ENCODE measurements at regions not wholly inside any gene's neighbourhood (a gene's known extent, or its start where the extent isn't known, plus 50 kb on each side); places are given as distances from the start of the nearest gene placed in this dataset.

GRCh38 chr3:110711130-110711832 is 360.3 kb upstream of the NECTIN3 start:
- DNase-seq: no peak

- DNase-seq: no peak
Observed at GRCh38 chr3:110711851-110712516, 359.6 kb upstream of the NECTIN3 start.

GRCh38 chr3:110727056-110727455 is 344.6 kb upstream of the NECTIN3 start:
- DNase-seq: no peak

DNA sequence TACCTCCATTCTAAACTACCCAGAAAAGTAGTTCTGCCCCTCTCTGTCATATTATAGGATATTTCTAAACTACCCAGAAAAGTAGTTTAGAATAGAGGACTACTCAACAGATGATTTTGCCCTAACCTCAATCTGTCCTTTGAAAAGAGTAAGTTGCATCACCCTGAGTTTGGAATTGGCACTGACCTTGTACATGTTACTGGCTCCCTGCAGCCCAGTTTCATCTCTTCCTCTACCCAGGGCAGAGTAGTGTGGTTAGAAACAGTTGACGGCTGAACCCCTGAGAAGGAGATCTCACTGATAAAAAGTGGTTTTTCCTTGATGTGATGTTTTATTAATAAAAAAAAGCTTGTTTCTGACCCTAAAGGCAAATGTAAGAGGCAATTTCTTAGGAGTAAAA is 340.5 kb upstream of the NECTIN3 start:
- no peak for DNase-seq

- no peak for DNase-seq
Observed at GRCh38 chr3:110732420-110732819, 339.2 kb upstream of the NECTIN3 start.

DNA sequence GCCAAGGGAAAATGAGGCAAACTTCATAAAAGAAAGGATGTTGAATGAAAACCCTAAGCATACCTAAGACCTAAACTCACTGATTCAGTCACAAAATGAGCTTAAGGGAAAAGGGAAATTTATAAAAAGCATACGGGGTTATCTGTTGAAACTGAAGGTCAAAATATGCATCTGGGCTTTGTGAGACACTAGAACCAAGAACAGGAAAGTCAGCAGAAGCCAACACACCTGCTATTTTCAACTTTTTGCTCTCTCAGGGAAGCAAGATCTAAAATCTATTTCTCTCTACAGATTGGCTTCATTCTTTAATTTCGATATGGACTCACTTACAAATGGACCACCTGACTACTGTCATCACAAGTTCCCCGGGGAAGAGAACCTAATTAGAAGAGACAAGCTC is 338.6 kb upstream of the NECTIN3 start:
- DNase-seq: no peak

- DNase-seq: no peak
Observed at GRCh38 chr3:110734524-110734923, 337.1 kb upstream of the NECTIN3 start.

- no peak for DNase-seq
Observed at GRCh38 chr3:110736332-110736731, 335.3 kb upstream of the NECTIN3 start.

- DNase-seq: no peak
Observed at GRCh38 chr3:110738531-110738930, 333.1 kb upstream of the NECTIN3 start.

DNA sequence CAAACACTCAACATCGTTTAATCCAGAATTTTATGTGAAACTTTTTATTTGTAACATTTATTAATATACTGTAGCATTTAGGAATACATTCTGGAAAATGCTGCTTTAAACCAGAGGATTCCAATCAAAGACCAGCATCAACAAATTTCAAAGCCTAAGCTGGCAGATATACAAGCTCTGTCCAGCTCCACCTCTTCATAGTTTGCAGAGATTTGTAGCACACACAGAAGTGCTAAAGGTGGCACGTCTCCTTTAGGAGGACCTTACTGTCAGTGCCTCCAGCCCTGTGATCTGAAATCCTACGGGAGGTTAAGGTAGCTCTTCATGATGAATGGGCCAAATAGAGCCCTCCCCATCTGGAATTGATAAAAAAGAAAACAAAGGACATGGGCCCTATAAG is 329.7 kb upstream of the NECTIN3 start:
- DNase-seq: no peak

DNA sequence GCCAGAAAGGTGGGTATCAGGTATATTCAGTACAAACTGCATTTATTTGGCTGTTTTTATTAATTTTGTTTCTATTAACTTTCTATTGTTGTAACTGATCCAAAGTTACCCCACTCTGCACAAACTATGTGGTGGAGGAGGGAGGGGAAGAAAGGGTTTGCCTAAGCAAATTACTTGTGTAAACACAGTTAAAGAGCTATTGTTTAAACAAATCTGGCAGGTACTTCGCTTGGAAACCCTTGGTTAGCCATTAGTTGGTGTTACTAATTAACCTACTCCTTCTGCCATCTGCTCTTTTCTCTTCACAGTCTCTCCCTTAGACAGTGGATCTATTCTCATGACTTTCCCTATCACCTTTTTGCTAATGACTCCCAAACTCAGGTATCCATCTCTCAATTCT is 328.4 kb upstream of the NECTIN3 start:
- no peak for DNase-seq

GRCh38 chr3:110743984-110744383 is 327.6 kb upstream of the NECTIN3 start:
- DNase-seq: no peak

DNA sequence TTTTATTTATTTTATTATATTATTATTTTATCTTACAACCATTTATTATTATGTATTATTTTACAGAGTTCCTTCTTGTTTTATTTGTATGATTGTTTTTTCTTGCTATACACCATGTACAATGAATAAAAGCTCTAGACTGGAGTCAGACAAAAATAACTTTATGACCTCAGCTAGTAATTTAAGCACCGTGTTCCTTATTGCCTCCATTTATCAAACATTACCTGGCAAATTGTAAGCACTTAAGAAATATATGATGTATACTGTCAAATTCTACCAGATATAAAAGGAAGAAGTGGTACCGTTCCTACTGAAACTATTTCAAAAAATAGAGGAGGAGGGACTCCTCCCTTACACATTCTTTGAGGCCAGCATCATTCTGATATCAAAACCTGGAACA is 326.9 kb upstream of the NECTIN3 start:
- no peak for DNase-seq

DNA sequence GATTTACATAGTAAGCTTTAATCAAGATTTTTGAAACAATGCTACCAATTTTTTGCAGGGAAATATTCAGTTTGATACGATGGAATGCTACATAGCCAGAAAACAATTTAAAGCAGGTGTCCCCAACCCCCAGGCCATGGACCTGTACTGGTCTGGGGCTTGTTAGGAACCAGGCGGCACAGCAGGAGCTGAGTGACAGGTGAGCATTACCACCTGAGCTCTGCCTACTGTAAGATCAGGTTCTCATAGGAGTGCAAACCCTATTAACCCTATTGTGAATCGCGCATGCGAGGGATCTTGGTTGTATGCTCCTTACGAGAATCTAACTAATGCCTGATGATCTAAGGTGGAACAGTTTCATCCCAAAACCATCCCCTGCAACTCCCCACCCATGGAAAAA is 322.6 kb upstream of the NECTIN3 start:
- no peak for DNase-seq

DNA sequence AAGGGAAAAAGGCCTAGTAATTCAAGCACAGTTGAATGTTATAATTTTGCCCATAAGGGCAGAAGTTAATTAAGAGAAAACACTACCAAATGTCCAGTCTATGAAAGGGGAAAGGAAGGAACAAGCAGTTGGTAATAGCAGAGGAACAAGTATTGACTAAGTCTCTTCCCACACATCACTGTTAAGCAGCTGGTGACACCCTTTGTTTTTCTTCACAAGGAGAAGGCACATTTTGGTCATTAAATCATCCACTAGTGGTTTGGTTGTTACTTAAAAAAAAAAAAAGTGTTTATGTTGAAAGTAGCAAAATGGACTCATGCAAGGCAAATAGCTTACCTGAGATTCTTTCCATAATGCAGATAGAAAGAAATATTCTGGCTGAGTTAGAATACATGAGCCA is 321.4 kb upstream of the NECTIN3 start:
- DNase-seq: no peak

DNA sequence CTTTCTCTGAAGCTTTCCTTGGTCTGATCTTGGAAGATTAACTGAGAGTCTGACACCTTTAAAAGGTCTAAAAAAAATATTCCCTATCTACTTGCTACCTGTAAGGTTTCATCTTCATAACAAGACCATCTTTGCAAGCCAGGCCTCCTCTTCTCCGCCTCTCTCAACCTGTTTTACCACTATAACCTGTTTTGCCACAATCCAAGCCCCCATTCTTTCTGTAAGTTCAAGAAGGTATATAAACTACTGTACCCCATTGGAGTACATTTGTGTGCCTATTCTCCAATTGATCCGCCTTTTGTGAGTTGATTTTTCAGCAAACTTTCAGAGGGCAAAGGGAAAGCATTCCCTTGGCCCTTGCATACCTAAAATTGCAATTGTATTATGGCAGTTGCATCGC is 319.3 kb upstream of the NECTIN3 start:
- DNase-seq: no peak

DNA sequence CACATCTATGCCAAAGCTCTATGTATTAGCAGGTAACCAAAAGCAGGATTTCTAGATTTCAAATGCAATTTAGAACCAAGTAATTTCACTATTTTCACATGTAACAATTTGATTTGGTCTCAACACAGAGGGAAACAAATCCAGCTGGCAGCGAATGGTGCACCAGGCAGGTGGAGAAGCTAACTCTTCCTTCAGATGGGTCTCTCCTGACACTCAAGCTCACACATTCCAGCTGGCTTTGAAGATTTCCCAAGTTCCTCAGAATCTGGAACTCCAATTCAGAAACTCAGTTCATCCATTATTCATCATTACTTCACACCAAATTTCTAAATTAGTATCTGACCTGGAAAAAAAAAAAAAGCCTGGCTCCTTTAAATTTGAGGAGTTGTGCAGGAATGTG is 318.1 kb upstream of the NECTIN3 start:
- no peak for DNase-seq

DNA sequence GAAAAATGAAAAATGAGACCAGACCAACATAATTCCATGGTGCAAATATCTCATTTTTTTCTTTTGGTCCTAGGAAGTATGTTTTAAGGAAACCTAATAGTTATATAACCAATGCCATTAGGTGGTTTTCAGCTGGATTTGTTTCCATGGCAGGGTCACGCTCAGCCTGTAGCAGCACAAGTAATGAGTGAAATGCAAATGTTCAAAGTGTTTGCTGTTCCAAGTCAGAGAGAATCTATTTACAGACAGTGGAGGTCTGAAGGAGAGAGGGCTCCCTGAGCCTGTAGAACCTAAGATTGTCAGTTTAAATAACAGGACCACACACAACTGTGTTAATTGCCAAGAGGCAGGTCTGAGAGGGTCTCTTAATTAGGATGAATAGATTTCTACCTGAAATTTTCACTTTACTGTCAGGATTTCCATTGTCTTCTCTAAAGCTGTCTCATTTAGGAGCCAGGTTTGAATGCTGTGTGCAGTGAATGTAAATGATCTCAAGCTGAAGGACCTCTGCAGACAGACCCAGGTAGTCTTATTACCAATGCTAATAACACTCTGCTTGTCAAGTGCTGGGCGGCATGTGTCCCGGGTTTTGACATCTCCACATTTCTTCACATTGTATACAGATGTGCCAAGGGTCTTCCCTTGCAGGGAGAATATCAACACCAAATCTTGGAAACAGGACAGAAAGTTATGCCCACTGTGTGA is 317.3 kb upstream of the NECTIN3 start:
- no peak for DNase-seq

DNA sequence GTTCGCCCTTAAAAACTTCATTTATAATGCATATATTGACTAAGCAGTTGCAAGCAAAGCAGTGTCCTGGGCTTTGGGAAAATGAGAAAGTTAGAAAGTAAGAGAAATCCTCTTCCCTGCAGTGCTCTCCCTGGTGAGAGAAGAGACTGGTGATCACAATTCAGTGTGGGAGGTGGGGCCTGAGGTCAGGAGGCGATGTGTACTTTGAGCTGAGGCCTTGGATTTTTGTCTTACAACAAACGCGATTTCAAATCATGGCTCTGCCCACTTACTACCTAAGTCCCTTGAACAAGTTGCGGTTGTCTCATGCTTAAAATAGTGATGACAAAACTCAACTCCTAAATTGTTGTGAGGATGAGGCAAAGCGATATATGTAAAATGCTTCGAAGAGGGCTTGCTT is 316.3 kb upstream of the NECTIN3 start:
- DNase-seq: no peak

DNA sequence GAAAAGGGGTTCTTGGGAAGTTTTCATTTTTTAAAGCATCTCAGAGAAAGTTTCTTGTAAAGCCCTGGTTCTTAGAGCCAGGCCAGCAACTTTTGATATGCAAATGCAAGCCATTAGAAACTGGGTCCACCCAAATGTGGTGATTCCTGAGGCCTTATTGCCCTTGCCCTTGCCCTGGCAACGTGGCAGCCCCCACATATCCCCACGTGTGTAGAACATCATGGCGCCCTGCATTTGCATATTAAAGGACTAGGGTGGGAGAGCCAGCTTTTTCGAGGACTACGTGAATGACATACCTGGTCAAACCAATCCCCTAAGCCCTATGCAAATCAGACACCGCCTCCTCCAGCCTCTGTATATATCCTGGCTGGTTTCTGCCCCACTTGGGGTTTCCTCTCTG is 314.9 kb upstream of the NECTIN3 start:
- no peak for DNase-seq

DNA sequence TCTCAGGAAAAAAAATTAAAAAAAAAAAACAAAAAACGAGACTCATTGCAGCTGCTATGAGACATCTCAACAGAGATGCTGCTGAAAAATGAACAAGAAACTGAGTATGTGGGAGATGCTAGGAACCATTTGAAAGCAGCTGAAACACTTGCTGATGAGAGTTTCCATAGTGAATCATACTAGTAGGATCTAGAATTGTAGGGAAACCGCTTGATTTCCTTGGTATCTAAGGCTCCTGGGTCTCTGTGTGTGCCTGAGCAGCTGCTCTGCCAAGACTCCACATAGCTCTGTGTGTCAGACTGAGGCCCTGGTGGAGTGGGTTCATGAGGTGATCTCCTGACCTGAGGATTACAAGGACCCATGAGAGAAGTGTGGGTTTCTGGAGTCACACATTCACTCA is 313.4 kb upstream of the NECTIN3 start:
- no peak for DNase-seq

DNA sequence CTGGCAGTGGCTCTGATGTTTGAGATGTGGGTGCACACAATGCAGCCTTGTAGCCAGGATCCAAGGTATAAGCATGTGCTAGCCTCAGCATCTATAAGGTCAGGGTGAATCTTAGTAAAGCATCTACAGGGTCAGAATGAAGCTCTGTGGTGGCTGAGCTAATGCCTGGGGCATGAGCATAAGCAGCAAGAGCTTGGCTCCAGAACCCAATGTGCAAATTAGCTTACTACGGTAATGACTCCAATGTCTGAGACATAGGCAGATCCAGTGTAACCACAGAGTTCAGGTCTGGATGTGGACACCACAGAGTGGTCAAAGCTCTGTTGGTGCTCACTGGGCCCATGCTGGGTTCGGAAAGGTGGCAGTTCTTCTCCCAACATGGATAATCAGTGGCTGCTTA is 304.5 kb upstream of the NECTIN3 start:
- no peak for DNase-seq

- DNase-seq: no peak
Observed at GRCh38 chr3:110767838-110768237, 303.8 kb upstream of the NECTIN3 start.

DNA sequence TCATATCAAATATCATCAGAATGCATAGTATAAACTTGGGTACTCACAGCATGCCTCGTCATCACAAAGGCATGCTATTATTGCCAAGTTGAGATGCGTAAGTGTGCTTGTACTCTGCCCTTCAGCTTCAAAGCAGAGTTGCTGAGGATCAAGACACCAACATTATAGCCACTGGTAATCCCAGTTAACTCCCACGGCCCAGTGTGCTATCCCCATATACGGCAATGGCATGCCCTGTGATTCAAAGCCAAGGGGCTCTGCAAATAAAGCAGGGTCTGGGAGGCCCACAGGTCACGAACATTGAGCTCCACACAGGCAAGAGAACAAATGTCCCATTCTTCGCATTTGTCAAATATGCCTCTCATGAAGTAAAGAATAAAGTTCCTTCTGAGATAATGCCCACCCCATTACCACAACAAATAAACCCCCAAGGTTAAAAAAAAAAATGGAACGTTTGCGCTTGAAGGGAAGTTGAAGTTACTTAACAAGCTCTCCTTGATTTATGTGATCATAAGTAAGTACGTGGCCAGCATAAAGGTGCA is 298.1 kb upstream of the NECTIN3 start:
- DNase-seq: no peak
